B cell (primary cell): ENCODE measurements at regions not wholly inside any gene's neighbourhood (a gene's known extent, or its start where the extent isn't known, plus 50 kb on each side); places are given as distances from the start of the nearest gene placed in this dataset.

Experiments
- ATAC-seq: fragments of 200-7000 bp; cut with Tn5 transposase; one replicate; pipeline ENCODE4 v1.10.0; 2021; ENCODE audit warnings: low read depth, mild to moderate bottlenecking, moderate number of reproducible peaks, moderate library complexity
- CTCF ChIA-PET: fragments of 350-600 bp; sonication (Branson Sonifier 250); formaldehyde crosslinking; loops from one replicate; lab custom pipeline; 2021; ENCODE audit warnings: antibody characterized with exemption, inconsistent platforms; lab: Charles Lee
- POLR2A ChIA-PET: fragments of 350-600 bp; sonication (Branson Sonifier 250); formaldehyde crosslinking; loops from one replicate; lab custom pipeline; 2021; ENCODE audit warnings: antibody characterized with exemption; lab: Charles Lee
- DNase-seq: peaks from one replicate; pipeline ENCODE4 v3.0.0; 2013
- H2AFZ ChIP-seq: 2 replicates; pipeline ENCODE4 v1.6.1; 2012; ENCODE audit warnings: mild to moderate bottlenecking, low read depth, low read length; ENCODE audit not compliant: insufficient read depth, poor library complexity, severe bottlenecking
- H3K27ac ChIP-seq, 2 donors: 1 replicate in 1 of 2; 2 replicates in 1 of 2; pipeline ENCODE4 v1.5.1; 2012 to 2013; ENCODE audit warnings: low read length in 2 of 2, mild to moderate bottlenecking in 2 of 2, moderate library complexity in 1 of 2
- H3K27me3 ChIP-seq, 4 experiments: fragments of 200-600 bp in 1 of 4; sonication (generic) in 1 of 4; replicated peaks in 1 of 4; 1 replicate in 2 of 4; 2 replicates in 2 of 4; pipeline versions ENCODE4 v1.6.1 to v1.7.0; 2013 to 2016; ENCODE audit warnings: low read length in 3 of 4, mild to moderate bottlenecking in 2 of 4, mixed read lengths in 1 of 4, moderate library complexity in 1 of 4; ENCODE audit not compliant: insufficient read depth in 4 of 4, control insufficient read depth in 3 of 4; ENCODE audit errors: control extremely low read depth in 1 of 4
- H3K36me3 ChIP-seq, 2 experiments: replicated peaks in 1 of 2; 1 replicate in 1 of 2; 2 replicates in 1 of 2; pipeline versions ENCODE4 v1.6.1 to v1.7.1; 2013; ENCODE audit warnings: low read length in 1 of 2; ENCODE audit not compliant: insufficient read depth in 2 of 2, control insufficient read depth in 1 of 2; ENCODE audit errors: control extremely low read depth in 1 of 2, extremely low read depth in 1 of 2
- H3K4me1 ChIP-seq, 2 donors: fragments of 200-600 bp in 1 of 2; sonication (generic) in 1 of 2; 1 replicate in 1 of 2; 2 replicates in 1 of 2; pipeline versions ENCODE4 v1.5.1 to v1.6.1; 2013 to 2017; ENCODE audit warnings: low read length in 2 of 2; ENCODE audit not compliant: control insufficient read depth in 2 of 2, insufficient read depth in 2 of 2
- H3K4me2 ChIP-seq: replicated peaks from 2 replicates; pipeline ENCODE3; 2012; ENCODE audit warnings: mild to moderate bottlenecking, low read depth, low read length; ENCODE audit not compliant: poor library complexity, severe bottlenecking
- H3K4me3 ChIP-seq, 5 experiments: fragments of 200-600 bp in 1 of 5; sonication (generic) in 1 of 5; 1 replicate in 3 of 5; 2 replicates in 2 of 5; pipeline versions ENCODE4 v1.5.1 to v1.7.0; 2011 to 2016; ENCODE audit warnings: low read length in 4 of 5, mild to moderate bottlenecking in 4 of 5, low read depth in 2 of 5, control low read depth in 1 of 5, moderate library complexity in 1 of 5; ENCODE audit not compliant: insufficient read depth in 1 of 5; ENCODE audit errors: control extremely low read depth in 1 of 5, extremely low read depth in 1 of 5
- H3K79me2 ChIP-seq: fragments of 200-600 bp; sonication (generic); one replicate; pipeline ENCODE4 v1.6.0; 2016; ENCODE audit warnings: low read length; ENCODE audit not compliant: control insufficient read depth, insufficient read depth
- H3K9ac ChIP-seq: fragments of 200-600 bp; sonication (generic); 2 replicates; pipeline ENCODE4 v1.6.1; 2017; ENCODE audit warnings: mild to moderate bottlenecking, low read length, moderate library complexity
- H3K9me3 ChIP-seq, 3 donors: one replicate each; pipeline versions ENCODE4 v1.6.1 to v1.7.1; 2013; ENCODE audit warnings: low read length in 2 of 3; ENCODE audit not compliant: control insufficient read depth in 2 of 3, insufficient read depth in 1 of 3; ENCODE audit errors: control extremely low read depth in 1 of 3
- H4K20me1 ChIP-seq: 2 replicates; pipeline ENCODE4 v1.6.0; 2012; ENCODE audit warnings: mild to moderate bottlenecking, low read length; ENCODE audit not compliant: insufficient read depth, control insufficient read depth, poor library complexity, severe bottlenecking
- H3K27ac Mint-ChIP-seq: one replicate; pipeline ENCODE4 v1.8.0; 2021; ENCODE audit warnings: mixed read lengths
- H3K27me3 Mint-ChIP-seq: one replicate; pipeline ENCODE4 v1.8.0; 2021; ENCODE audit warnings: mixed read lengths
- H3K4me1 Mint-ChIP-seq: one replicate; pipeline ENCODE4 v1.8.0; 2021; ENCODE audit warnings: mixed read lengths
- H3K4me3 Mint-ChIP-seq: one replicate; pipeline ENCODE4 v1.8.0; 2021; ENCODE audit warnings: mixed read lengths
- H3K9me3 Mint-ChIP-seq: one replicate; pipeline ENCODE4 v1.8.0; 2022; ENCODE audit warnings: mixed read lengths; ENCODE audit not compliant: insufficient read depth
- CTCF ChIP-seq: fragments of 200-600 bp; IDR thresholded peaks from one replicate; pipeline ENCODE4 v1.8.0; 2022; ENCODE audit warnings: antibody characterized with exemption, mild to moderate bottlenecking
- EZH2 ChIP-seq: IDR thresholded peaks from 2 replicates; pipeline ENCODE4 v1.6.1; 2012; ENCODE audit warnings: borderline replicate concordance, low read depth, mild to moderate bottlenecking, moderate library complexity, low read length; ENCODE audit not compliant: insufficient read depth, poor library complexity, severe bottlenecking
- WGBS: methylation state at CpG from one replicate; pipeline ENCODE4 v1.1.5; 2013; ENCODE audit warnings: missing lambda C conversion rate; ENCODE audit not compliant: insufficient coverage; 5-methylcytosine and 5-hydroxymethylcytosine counted together
- intact Hi-C: fragments of 100-400 bp; cut with micrococcal nuclease; formaldehyde crosslinking; loops from one replicate; pipeline ENCODE4 v1.10.0; 2022

GRCh38 chr10:28858646-28859045 lies 181.3 kb downstream of the BAMBI start:
- Mint-ChIP-seq H3K9me3 (peaks cover 3% of the 10 kb centered on the region), H3K4me1 (no peaks in the 10 kb centered on the region), H3K27ac (no peak overlapping the region), H3K4me3 (no peak overlapping the region), H3K27me3 (no peaks in the 10 kb centered on the region)
- no peaks in the 10 kb centered on the region for H3K79me2 ChIP-seq
- no peak overlapping the region for H3K27ac ChIP-seq
- peaks cover 0 to 8% (median 0%) of the 10 kb centered on the region in 3 donors for H3K9me3 ChIP-seq
- H3K4me1 ChIP-seq: no peaks in the 10 kb centered on the region
- H3K4me2 ChIP-seq: no peak overlapping the region
- ATAC-seq (no peak), DNase-seq (no peak)
- ChIA-PET POLR2A (no interaction called here), CTCF (no interaction called here)
- H3K36me3 ChIP-seq: no peaks in the 10 kb centered on the region
- H4K20me1 ChIP-seq: no peaks in the 10 kb centered on the region
- intact Hi-C loops: no loop called here
- H3K4me3 ChIP-seq: no peak overlapping the region
- H3K27me3 ChIP-seq: no peaks in the 10 kb centered on the region
- no peak overlapping the region for H3K9ac ChIP-seq
- TF ChIP-seq EZH2: no peak
- no peak for TF ChIP-seq CTCF
- H2AFZ ChIP-seq: no peak overlapping the region
- WGBS: 89% methylated on average over 2 of the region's 2 CpGs

- Histone ChIP-seq H3K36me3 (no peaks in the 10 kb centered on the region), H3K4me3 (no peak overlapping the region), H3K27me3 (no peaks in the 10 kb centered on the region), H3K79me2 (no peaks in the 10 kb centered on the region), H3K4me1 (no peaks in the 10 kb centered on the region), H2AFZ (no peak overlapping the region), H3K9ac (no peak overlapping the region), H3K4me2 (no peak overlapping the region), H4K20me1 (no peaks in the 10 kb centered on the region), H3K27ac (no peak overlapping the region), H3K9me3 (peaks cover 0 to 6% (median 0%) of the 10 kb centered on the region in 3 donors)
- TF ChIP-seq EZH2: no peak
- no peak for TF ChIP-seq CTCF
- Mint-ChIP-seq H3K9me3 (peaks cover 3% of the 10 kb centered on the region), H3K27me3 (no peaks in the 10 kb centered on the region), H3K27ac (no peak overlapping the region), H3K4me1 (no peaks in the 10 kb centered on the region), H3K4me3 (no peak overlapping the region)
- CTCF ChIA-PET: interaction anchor here (0.6 kb wide), 1 partner anchor 745 kb away, joined by 3 read pairs; no protein-coding TSS in a partner anchor
- no CpG with 5 or more reads among the region's 5 CpGs for WGBS
- intact Hi-C loops: no loop called here
- POLR2A ChIA-PET: no interaction called here
- DNase-seq (no peak), ATAC-seq (no peak)
These were observed 182.5 kb downstream of the BAMBI start for GRCh38 chr10:28859791-28860190.
